ENCODE measurements at regions not wholly inside any gene's neighbourhood (a gene's known extent, or its start where the extent isn't known, plus 50 kb on each side); places are given as distances from the start of the nearest gene placed in this dataset.
"Not testable (repeated sequence)": the region's sequence is repeated elsewhere in the genome, so short reads cannot be mapped to it uniquely, and the experiment has no call there.

GRCh38 chr2:82994151-82994550 lies 1464.9 kb downstream of the SUCLG1 start:
- Histone ChIP-seq H3K4me3 (replicated peaks; ENCODE audit: low read depth, low read length) (no peak overlapping the region), H3K27me3 (replicated peaks; ENCODE audit: control insufficient read depth, insufficient read depth, low read length) (no peaks in the 10 kb centered on the region), H3K36me3 (ENCODE audit: control insufficient read depth, insufficient read depth, low read length) (no peaks in the 10 kb centered on the region)
- DNase-seq (ENCODE audit: extremely low read depth, insufficient read length), result no peak
- TF ChIP-seq CTCF (IDR thresholded peaks at IDR 0.05; ENCODE audit: insufficient read depth, low read length, poor library complexity, severe bottlenecking), result no peak

GRCh38 chr2:82993609-82994008 lies 1465.5 kb downstream of the SUCLG1 start:
- DNase-seq (ENCODE audit: extremely low read depth, insufficient read length), result no peak
- Histone ChIP-seq H3K4me3 (replicated peaks; ENCODE audit: low read depth, low read length) (no peak overlapping the region), H3K36me3 (ENCODE audit: control insufficient read depth, insufficient read depth, low read length) (no peaks in the 10 kb centered on the region), H3K27me3 (replicated peaks; ENCODE audit: control insufficient read depth, insufficient read depth, low read length) (no peaks in the 10 kb centered on the region)
- TF ChIP-seq CTCF (IDR thresholded peaks at IDR 0.05; ENCODE audit: insufficient read depth, low read length, poor library complexity, severe bottlenecking), result no peak

GRCh38 chr2:82992968-82993367 lies 1466.1 kb downstream of the SUCLG1 start:
- no peak overlapping the region for H3K4me3 ChIP-seq (replicated peaks; ENCODE audit: low read depth, low read length)
- no peaks in the 10 kb centered on the region for H3K27me3 ChIP-seq (replicated peaks; ENCODE audit: control insufficient read depth, insufficient read depth, low read length)
- TF ChIP-seq CTCF (IDR thresholded peaks at IDR 0.05; ENCODE audit: insufficient read depth, low read length, poor library complexity, severe bottlenecking), result no peak
- no peak for DNase-seq (ENCODE audit: extremely low read depth, insufficient read length)
- H3K36me3 ChIP-seq (ENCODE audit: control insufficient read depth, insufficient read depth, low read length), result no peaks in the 10 kb centered on the region

- not testable (repeated sequence) for DNase-seq (ENCODE audit: extremely low read depth, insufficient read length); H3K36me3 ChIP-seq (ENCODE audit: control insufficient read depth, insufficient read depth, low read length); H3K27me3 ChIP-seq (replicated peaks; ENCODE audit: control insufficient read depth, insufficient read depth, low read length); H3K4me3 ChIP-seq (replicated peaks; ENCODE audit: low read depth, low read length)
Observed at GRCh38 chr2:82987706-82988105, 1471.4 kb downstream of the SUCLG1 start.

GRCh38 chr2:82986899-82987298 lies 1472.2 kb downstream of the SUCLG1 start:
- no peak for TF ChIP-seq CTCF (IDR thresholded peaks at IDR 0.05; ENCODE audit: insufficient read depth, low read length, poor library complexity, severe bottlenecking)
- no peaks in the 10 kb centered on the region for H3K27me3 ChIP-seq (replicated peaks; ENCODE audit: control insufficient read depth, insufficient read depth, low read length)

GRCh38 chr2:82985572-82986197 lies 1473.4 kb downstream of the SUCLG1 start:
- Histone ChIP-seq H3K27me3 (replicated peaks; ENCODE audit: control insufficient read depth, insufficient read depth, low read length) (no peaks in the 10 kb centered on the region), H3K4me3 (replicated peaks; ENCODE audit: low read depth, low read length) (no peak overlapping the region), H3K36me3 (ENCODE audit: control insufficient read depth, insufficient read depth, low read length) (no peaks in the 10 kb centered on the region)
- no peak for DNase-seq (ENCODE audit: extremely low read depth, insufficient read length)
- no peak for TF ChIP-seq CTCF (IDR thresholded peaks at IDR 0.05; ENCODE audit: insufficient read depth, low read length, poor library complexity, severe bottlenecking)

More at GRCh38 chr2:82986899-82987298, 1472.2 kb downstream of the SUCLG1 start:
- DNase-seq (ENCODE audit: extremely low read depth, insufficient read length), result no peak
- Histone ChIP-seq H3K4me3 (replicated peaks; ENCODE audit: low read depth, low read length) (no peak overlapping the region), H3K36me3 (ENCODE audit: control insufficient read depth, insufficient read depth, low read length) (no peaks in the 10 kb centered on the region)
